ENCODE measurements at regions not wholly inside any gene's neighbourhood (a gene's known extent, or its start where the extent isn't known, plus 50 kb on each side); places are given as distances from the start of the nearest gene placed in this dataset.

GRCh38 chr7:17719998-17720397 lies 220.3 kb downstream of the SNX13 start:
- WGBS: 76% methylated on average over 5 of the region's 5 CpGs
- intact Hi-C loops (cut with DNase I): no loop called here
- Histone ChIP-seq H3K27ac (replicated peaks in 1 of 4) (no peak overlapping the region), H3K4me1 (peaks cover 5 to 8% (median 6%) of the 10 kb centered on the region in 4 donors), H3K9me3 (no peaks in the 10 kb centered on the region), H3K27me3 (no peaks in the 10 kb centered on the region), H3K4me3 (no peak overlapping the region), H3K36me3 (no peaks in the 10 kb centered on the region)
- TF ChIP-seq, protein P1, sequence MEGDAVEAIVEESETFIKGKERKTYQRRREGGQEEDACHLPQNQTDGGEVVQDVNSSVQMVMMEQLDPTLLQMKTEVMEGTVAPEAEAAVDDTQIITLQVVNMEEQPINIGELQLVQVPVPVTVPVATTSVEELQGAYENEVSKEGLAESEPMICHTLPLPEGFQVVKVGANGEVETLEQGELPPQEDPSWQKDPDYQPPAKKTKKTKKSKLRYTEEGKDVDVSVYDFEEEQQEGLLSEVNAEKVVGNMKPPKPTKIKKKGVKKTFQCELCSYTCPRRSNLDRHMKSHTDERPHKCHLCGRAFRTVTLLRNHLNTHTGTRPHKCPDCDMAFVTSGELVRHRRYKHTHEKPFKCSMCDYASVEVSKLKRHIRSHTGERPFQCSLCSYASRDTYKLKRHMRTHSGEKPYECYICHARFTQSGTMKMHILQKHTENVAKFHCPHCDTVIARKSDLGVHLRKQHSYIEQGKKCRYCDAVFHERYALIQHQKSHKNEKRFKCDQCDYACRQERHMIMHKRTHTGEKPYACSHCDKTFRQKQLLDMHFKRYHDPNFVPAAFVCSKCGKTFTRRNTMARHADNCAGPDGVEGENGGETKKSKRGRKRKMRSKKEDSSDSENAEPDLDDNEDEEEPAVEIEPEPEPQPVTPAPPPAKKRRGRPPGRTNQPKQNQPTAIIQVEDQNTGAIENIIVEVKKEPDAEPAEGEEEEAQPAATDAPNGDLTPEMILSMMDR (IDR thresholded peaks at IDR 0.05): no peak
- TF ChIP-seq POLR2AphosphoS5 (IDR thresholded peaks at IDR 0.05): no peak
- TF ChIP-seq EP300 (IDR thresholded peaks at IDR 0.05): no peak
- no peak for TF ChIP-seq POLR2A (IDR thresholded peaks at IDR 0.05; ENCODE audit: low read depth)
- DNase-seq (ENCODE audit: extremely low spot score): no peak

- H3K4me3 ChIP-seq: no peak overlapping the region
- intact Hi-C loops (cut with DNase I): no loop called here
- H3K27ac ChIP-seq (replicated peaks in 1 of 4): no peak overlapping the region
- H3K4me1 ChIP-seq: peaks cover 5 to 13% (median 9%) of the 10 kb centered on the region in 4 donors
- H3K27me3 ChIP-seq: no peaks in the 10 kb centered on the region
- H3K9me3 ChIP-seq: no peaks in the 10 kb centered on the region
- no peak for DNase-seq (ENCODE audit: extremely low spot score)
- TF ChIP-seq EP300 (IDR thresholded peaks at IDR 0.05) (no peak), POLR2A (IDR thresholded peaks at IDR 0.05; ENCODE audit: low read depth) (no peak), POLR2AphosphoS5 (IDR thresholded peaks at IDR 0.05) (no peak)
- TF ChIP-seq, protein P1 (IDR thresholded peaks at IDR 0.05): no peak
- H3K36me3 ChIP-seq: no peaks in the 10 kb centered on the region
Measured at GRCh38 chr7:17721736-17722285, 218.5 kb downstream of the SNX13 start.

DNA sequence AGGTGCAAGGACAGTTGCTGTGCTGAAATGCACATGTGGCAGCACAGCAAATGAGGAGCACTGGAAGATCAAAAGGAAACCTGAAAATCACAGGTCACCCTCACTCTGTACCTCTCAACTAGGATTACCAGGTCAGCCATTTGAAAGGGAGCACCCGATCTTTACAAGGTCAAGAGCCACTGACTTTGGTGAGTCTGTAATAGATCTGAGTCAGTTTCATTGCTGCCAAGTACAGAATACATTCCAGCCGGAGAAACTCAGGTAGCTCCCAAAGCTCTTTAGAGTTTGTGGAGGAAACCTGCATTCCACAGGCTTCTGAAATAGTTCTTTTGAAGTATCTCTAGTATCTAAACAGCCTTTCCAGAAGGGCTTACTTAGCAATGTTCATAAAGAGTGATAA lies 217.5 kb downstream of the SNX13 start:
- H3K4me3 ChIP-seq: no peak overlapping the region
- no peak for TF ChIP-seq EP300 (IDR thresholded peaks at IDR 0.05)
- TF ChIP-seq, protein P1 (IDR thresholded peaks at IDR 0.05): no peak
- TF ChIP-seq POLR2A (IDR thresholded peaks at IDR 0.05; ENCODE audit: low read depth): no peak
- DNase-seq (ENCODE audit: extremely low spot score): no peak
- no peaks in the 10 kb centered on the region for H3K27me3 ChIP-seq
- intact Hi-C loops (cut with DNase I): no loop called here
- peaks cover 5 to 13% (median 9%) of the 10 kb centered on the region in 4 donors for H3K4me1 ChIP-seq
- H3K36me3 ChIP-seq: no peaks in the 10 kb centered on the region
- no peak overlapping the region for H3K27ac ChIP-seq (replicated peaks in 1 of 4)
- 56% methylated on average over 2 of the region's 2 CpGs for WGBS
- H3K9me3 ChIP-seq: no peaks in the 10 kb centered on the region

DNA sequence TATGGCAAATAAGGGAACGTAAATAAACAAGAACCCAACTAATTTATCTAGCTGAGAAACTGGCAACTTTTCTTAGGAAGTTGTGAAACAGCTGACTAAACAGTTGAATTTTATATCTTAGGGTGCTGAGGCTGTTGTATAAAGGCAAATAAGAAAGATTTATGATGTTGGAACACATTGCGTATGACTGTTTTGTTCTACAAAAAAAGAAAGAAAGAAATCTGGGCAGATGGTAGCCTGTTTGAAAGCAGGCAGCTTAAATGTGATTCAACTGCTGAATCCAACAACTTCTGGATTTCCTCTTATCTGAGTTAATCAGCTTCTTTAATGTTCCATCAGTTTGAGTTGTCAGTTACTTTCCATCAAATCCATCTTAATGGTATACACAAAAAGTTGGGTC lies 214.5 kb downstream of the SNX13 start:
- Histone ChIP-seq H3K9me3 (no peaks in the 10 kb centered on the region), H3K4me3 (no peak overlapping the region), H3K4me1 (peaks cover 5 to 13% (median 9%) of the 10 kb centered on the region in 4 donors), H3K36me3 (no peaks in the 10 kb centered on the region), H3K27ac (replicated peaks in 1 of 4) (no peak overlapping the region), H3K27me3 (no peaks in the 10 kb centered on the region)
- TF ChIP-seq, protein P1 (IDR thresholded peaks at IDR 0.05): no peak
- TF ChIP-seq POLR2A (IDR thresholded peaks at IDR 0.05; ENCODE audit: low read depth) (no peak), POLR2AphosphoS5 (IDR thresholded peaks at IDR 0.05) (no peak), EP300 (IDR thresholded peaks at IDR 0.05) (no peak)
- intact Hi-C loops (cut with DNase I): no loop called here
- DNase-seq (ENCODE audit: extremely low spot score): no peak
- WGBS: 51% methylated on average over 2 of the region's 2 CpGs

GRCh38 chr7:17732083-17732482 lies 208.2 kb downstream of the SNX13 start:
- intact Hi-C loops (cut with DNase I): no loop called here
- Histone ChIP-seq H3K9me3 (peaks cover 0 to 13% (median 5%) of the 10 kb centered on the region in 4 donors), H3K4me1 (no peaks in the 10 kb centered on the region), H3K4me3 (no peak overlapping the region), H3K36me3 (no peaks in the 10 kb centered on the region), H3K27me3 (no peaks in the 10 kb centered on the region), H3K27ac (replicated peaks in 1 of 4) (no peak overlapping the region)
- no peak for DNase-seq (ENCODE audit: extremely low spot score)
- TF ChIP-seq, protein P1 (IDR thresholded peaks at IDR 0.05): no peak
- TF ChIP-seq POLR2A (IDR thresholded peaks at IDR 0.05; ENCODE audit: low read depth): no peak
- no peak for TF ChIP-seq EP300 (IDR thresholded peaks at IDR 0.05)
- TF ChIP-seq POLR2AphosphoS5 (IDR thresholded peaks at IDR 0.05): no peak
- 50% methylated on average over 1 of the region's 3 CpGs for WGBS

All from esophagus muscularis mucosa (tissue), 4 donors.